ENCODE measurements at regions not wholly inside any gene's neighbourhood (a gene's known extent, or its start where the extent isn't known, plus 50 kb on each side); places are given as distances from the start of the nearest gene placed in this dataset.

DNA sequence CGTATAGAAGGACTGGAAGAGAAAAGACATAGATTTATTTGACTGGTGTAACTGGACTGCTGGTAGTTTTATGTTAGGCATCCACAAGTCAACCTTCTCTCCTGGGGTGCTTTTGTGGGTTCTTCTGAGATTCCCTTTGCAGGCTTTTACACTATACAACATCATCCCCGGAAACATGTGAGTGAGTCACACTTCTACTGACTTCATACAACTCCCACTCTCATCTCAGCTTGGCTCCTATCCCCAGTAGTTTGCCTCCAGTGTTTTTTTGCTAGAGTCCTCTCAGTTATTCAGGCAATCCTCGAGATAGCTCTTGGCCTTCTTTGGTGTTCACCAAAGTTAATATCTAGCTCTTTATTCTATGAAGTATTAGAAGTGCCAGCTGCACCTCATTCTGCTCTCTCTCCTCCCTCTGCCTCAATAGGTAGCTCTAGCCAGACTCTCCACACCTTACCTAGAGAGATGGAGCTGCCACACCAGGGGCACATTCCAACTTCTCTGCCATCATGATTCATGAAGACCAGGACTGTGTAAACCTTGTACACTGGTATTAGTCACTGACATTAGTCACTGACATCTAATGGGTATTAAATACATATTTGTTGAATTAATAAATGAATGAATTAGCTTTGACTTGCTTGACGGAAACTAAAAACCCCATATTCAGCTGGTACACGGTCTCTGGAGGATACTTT is 281.9 kb downstream of the PPP1R3A start:
- no peak overlapping the region for H3K23ac ChIP-seq (ENCODE audit: low read length in 2 of 2)
- H2AK5ac ChIP-seq (ENCODE audit: low read length, severe bottlenecking) = no peak overlapping the region
- no peak overlapping the region for H2AFZ ChIP-seq (ENCODE audit: low read depth, low read length)
- H4K8ac ChIP-seq (ENCODE audit: low read length) = no peak overlapping the region
- no peak overlapping the region for H3K18ac ChIP-seq (ENCODE audit: low read depth in 1 of 2, low read length in 2 of 2)
- H3K79me1 ChIP-seq (replicated peaks; ENCODE audit: low read length, poor library complexity, severe bottlenecking) = no peaks in the 10 kb centered on the region
- no peaks in the 10 kb centered on the region for H3K9me3 ChIP-seq (ENCODE audit: control insufficient read depth, low read length)
- no peak overlapping the region for H2BK15ac ChIP-seq (ENCODE audit: low read depth, poor library complexity, severe bottlenecking)
- no peak overlapping the region for H2BK5ac ChIP-seq (ENCODE audit: low read depth, low read length, poor library complexity, severe bottlenecking)
- no peak overlapping the region for H4K91ac ChIP-seq (ENCODE audit: low read length)
- no peaks in the 10 kb centered on the region for H3K36me3 ChIP-seq (ENCODE audit: control insufficient read depth in 1 of 2, insufficient read depth in 2 of 2, low read depth in 1 of 2, low read length in 2 of 2)
- WGBS = 56% methylated on average over 3 of the region's 5 CpGs
- no peak for DNase-seq
- H3K4me2 ChIP-seq (ENCODE audit: low read length, poor library complexity, severe bottlenecking) = no peak overlapping the region
- no peak overlapping the region for H3K14ac ChIP-seq (ENCODE audit: low read length in 2 of 2)
- H3K4ac ChIP-seq (ENCODE audit: low read depth in 1 of 2, low read length in 2 of 2) = no peak overlapping the region
- no peak overlapping the region for H3K9ac ChIP-seq (ENCODE audit: low read length)
- H2BK12ac ChIP-seq (ENCODE audit: low read length in 2 of 2) = no peak overlapping the region
- H2BK120ac ChIP-seq (ENCODE audit: low read depth, low read length) = no peak overlapping the region
- no peaks in the 10 kb centered on the region for H3K4me1 ChIP-seq (ENCODE audit: control insufficient read depth, insufficient read depth, low read depth, low read length)
- H3K4me3 ChIP-seq (ENCODE audit: insufficient read depth in 1 of 2, low read depth in 1 of 2, low read length in 2 of 2) = no peak overlapping the region
- no peak overlapping the region for H3K27ac ChIP-seq (ENCODE audit: low read length, poor library complexity, severe bottlenecking)
- no peaks in the 10 kb centered on the region for H3K27me3 ChIP-seq (ENCODE audit: control insufficient read depth in 1 of 2, insufficient read depth in 1 of 2, low read length in 2 of 2)

GRCh38 chr7:113635492-113635891 is 283.3 kb downstream of the PPP1R3A start:
- H3K4me1 ChIP-seq (ENCODE audit: control insufficient read depth, insufficient read depth, low read depth, low read length) = no peaks in the 10 kb centered on the region
- no peaks in the 10 kb centered on the region for H3K27me3 ChIP-seq (ENCODE audit: control insufficient read depth in 1 of 2, insufficient read depth in 1 of 2, low read length in 2 of 2)
- H2BK15ac ChIP-seq (ENCODE audit: low read depth, poor library complexity, severe bottlenecking) = no peak overlapping the region
- H2AK5ac ChIP-seq (ENCODE audit: low read length, severe bottlenecking) = no peak overlapping the region
- H4K91ac ChIP-seq (ENCODE audit: low read length) = no peak overlapping the region
- H3K4me3 ChIP-seq (ENCODE audit: insufficient read depth in 1 of 2, low read depth in 1 of 2, low read length in 2 of 2) = no peak overlapping the region
- no peak overlapping the region for H2BK12ac ChIP-seq (ENCODE audit: low read length in 2 of 2)
- DNase-seq = no peak
- no peak overlapping the region for H4K8ac ChIP-seq (ENCODE audit: low read length)
- no peak overlapping the region for H3K27ac ChIP-seq (ENCODE audit: low read length, poor library complexity, severe bottlenecking)
- no peak overlapping the region for H3K23ac ChIP-seq (ENCODE audit: low read length in 2 of 2)
- H3K9ac ChIP-seq (ENCODE audit: low read length) = no peak overlapping the region
- H3K9me3 ChIP-seq (ENCODE audit: control insufficient read depth, low read length) = no peaks in the 10 kb centered on the region
- H3K4ac ChIP-seq (ENCODE audit: low read depth in 1 of 2, low read length in 2 of 2) = no peak overlapping the region
- no peak overlapping the region for H3K14ac ChIP-seq (ENCODE audit: low read length in 2 of 2)
- H3K18ac ChIP-seq (ENCODE audit: low read depth in 1 of 2, low read length in 2 of 2) = no peak overlapping the region
- H3K4me2 ChIP-seq (ENCODE audit: low read length, poor library complexity, severe bottlenecking) = no peak overlapping the region
- no peak overlapping the region for H2BK120ac ChIP-seq (ENCODE audit: low read depth, low read length)
- H3K79me1 ChIP-seq (replicated peaks; ENCODE audit: low read length, poor library complexity, severe bottlenecking) = no peaks in the 10 kb centered on the region
- no peak overlapping the region for H2AFZ ChIP-seq (ENCODE audit: low read depth, low read length)
- no peak overlapping the region for H2BK5ac ChIP-seq (ENCODE audit: low read depth, low read length, poor library complexity, severe bottlenecking)
- H3K36me3 ChIP-seq (ENCODE audit: control insufficient read depth in 1 of 2, insufficient read depth in 2 of 2, low read depth in 1 of 2, low read length in 2 of 2) = no peaks in the 10 kb centered on the region

DNA sequence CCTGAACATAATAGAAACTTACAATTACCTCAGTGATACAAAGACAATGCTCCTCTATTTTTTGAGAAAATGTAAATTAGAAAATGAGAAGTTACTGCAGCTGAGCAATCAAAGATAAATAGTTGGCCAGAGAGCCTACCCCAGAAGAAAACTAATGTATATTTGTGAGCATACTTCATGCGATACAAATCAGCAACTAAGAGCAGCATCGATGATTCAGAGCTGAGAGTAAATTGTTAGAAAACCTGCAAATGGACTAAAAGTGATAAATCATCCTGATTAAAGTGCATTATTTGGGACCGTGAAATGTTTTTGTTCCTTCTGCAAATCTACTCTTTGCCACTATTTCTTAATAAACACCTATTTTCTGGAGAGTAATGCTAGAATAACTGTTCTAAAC is 285.7 kb downstream of the PPP1R3A start:
- H3K9me3 ChIP-seq (ENCODE audit: control insufficient read depth, low read length) = no peaks in the 10 kb centered on the region
- no peak overlapping the region for H2BK15ac ChIP-seq (ENCODE audit: low read depth, poor library complexity, severe bottlenecking)
- DNase-seq = no peak
- H2AFZ ChIP-seq (ENCODE audit: low read depth, low read length) = no peak overlapping the region
- H3K4me3 ChIP-seq (ENCODE audit: insufficient read depth in 1 of 2, low read depth in 1 of 2, low read length in 2 of 2) = no peak overlapping the region
- 77% methylated on average over 2 of the region's 3 CpGs for WGBS
- no peak overlapping the region for H4K91ac ChIP-seq (ENCODE audit: low read length)
- H2BK120ac ChIP-seq (ENCODE audit: low read depth, low read length) = no peak overlapping the region
- no peak overlapping the region for H2AK5ac ChIP-seq (ENCODE audit: low read length, severe bottlenecking)
- H2BK5ac ChIP-seq (ENCODE audit: low read depth, low read length, poor library complexity, severe bottlenecking) = no peak overlapping the region
- no peak overlapping the region for H3K23ac ChIP-seq (ENCODE audit: low read length in 2 of 2)
- H3K14ac ChIP-seq (ENCODE audit: low read length in 2 of 2) = no peak overlapping the region
- no peaks in the 10 kb centered on the region for H3K27me3 ChIP-seq (ENCODE audit: control insufficient read depth in 1 of 2, insufficient read depth in 1 of 2, low read length in 2 of 2)
- no peak overlapping the region for H3K4me2 ChIP-seq (ENCODE audit: low read length, poor library complexity, severe bottlenecking)
- no peak overlapping the region for H4K8ac ChIP-seq (ENCODE audit: low read length)
- H3K36me3 ChIP-seq (ENCODE audit: control insufficient read depth in 1 of 2, insufficient read depth in 2 of 2, low read depth in 1 of 2, low read length in 2 of 2) = no peaks in the 10 kb centered on the region
- no peak overlapping the region for H3K27ac ChIP-seq (ENCODE audit: low read length, poor library complexity, severe bottlenecking)
- H3K79me1 ChIP-seq (replicated peaks; ENCODE audit: low read length, poor library complexity, severe bottlenecking) = no peaks in the 10 kb centered on the region
- H3K4me1 ChIP-seq (ENCODE audit: control insufficient read depth, insufficient read depth, low read depth, low read length) = no peaks in the 10 kb centered on the region
- no peak overlapping the region for H3K9ac ChIP-seq (ENCODE audit: low read length)
- H3K4ac ChIP-seq (ENCODE audit: low read depth in 1 of 2, low read length in 2 of 2) = no peak overlapping the region
- no peak overlapping the region for H3K18ac ChIP-seq (ENCODE audit: low read depth in 1 of 2, low read length in 2 of 2)
- H2BK12ac ChIP-seq (ENCODE audit: low read length in 2 of 2) = no peak overlapping the region

GRCh38 chr7:113628948-113629847 is 289.6 kb downstream of the PPP1R3A start:
- Histone ChIP-seq H2BK120ac (ENCODE audit: low read depth, low read length) (no peak overlapping the region), H3K4me3 (ENCODE audit: insufficient read depth in 1 of 2, low read depth in 1 of 2, low read length in 2 of 2) (no peak overlapping the region), H2BK5ac (ENCODE audit: low read depth, low read length, poor library complexity, severe bottlenecking) (no peak overlapping the region), H3K18ac (ENCODE audit: low read depth in 1 of 2, low read length in 2 of 2) (no peak overlapping the region), H4K8ac (ENCODE audit: low read length) (no peak overlapping the region), H3K9me3 (ENCODE audit: control insufficient read depth, low read length) (no peaks in the 10 kb centered on the region), H3K4me1 (ENCODE audit: control insufficient read depth, insufficient read depth, low read depth, low read length) (no peaks in the 10 kb centered on the region), H3K14ac (ENCODE audit: low read length in 2 of 2) (no peak overlapping the region), H2AK5ac (ENCODE audit: low read length, severe bottlenecking) (no peak overlapping the region), H2BK12ac (ENCODE audit: low read length in 2 of 2) (no peak overlapping the region), H3K23ac (ENCODE audit: low read length in 2 of 2) (no peak overlapping the region), H2AFZ (ENCODE audit: low read depth, low read length) (no peak overlapping the region), H3K27me3 (ENCODE audit: control insufficient read depth in 1 of 2, insufficient read depth in 1 of 2, low read length in 2 of 2) (no peaks in the 10 kb centered on the region), H4K91ac (ENCODE audit: low read length) (no peak overlapping the region), H3K79me1 (replicated peaks; ENCODE audit: low read length, poor library complexity, severe bottlenecking) (no peaks in the 10 kb centered on the region), H3K4ac (ENCODE audit: low read depth in 1 of 2, low read length in 2 of 2) (no peak overlapping the region), H3K27ac (ENCODE audit: low read length, poor library complexity, severe bottlenecking) (no peak overlapping the region), H3K4me2 (ENCODE audit: low read length, poor library complexity, severe bottlenecking) (no peak overlapping the region), H3K36me3 (ENCODE audit: control insufficient read depth in 1 of 2, insufficient read depth in 2 of 2, low read depth in 1 of 2, low read length in 2 of 2) (no peaks in the 10 kb centered on the region), H3K9ac (ENCODE audit: low read length) (no peak overlapping the region), H2BK15ac (ENCODE audit: low read depth, poor library complexity, severe bottlenecking) (no peak overlapping the region)
- DNase-seq = no peak
- 82% methylated on average over 5 of the region's 6 CpGs for WGBS
